Stomach (tissue), 8 donors: ENCODE measurements at regions not wholly inside any gene's neighbourhood (a gene's known extent, or its start where the extent isn't known, plus 50 kb on each side); places are given as distances from the start of the nearest gene placed in this dataset.

Source experiments
- DNase-seq, 2 donors: peaks; one replicate each; pipeline versions ENCODE4 v3.0.0 to v3.0.0-alpha.2; 2013 to 2019
- H3K27ac ChIP-seq, 5 donors: fragments of 200-600 bp in 4 of 5; sonication (generic) in 4 of 5; one replicate each; pipeline ENCODE4 v1.5.1; 2013 to 2019; ENCODE audit warnings: mild to moderate bottlenecking in 1 of 5, moderate library complexity in 1 of 5
- H3K27me3 ChIP-seq, 3 donors: fragments of 200-600 bp; sonication (generic); one replicate each; pipeline ENCODE4 v1.5.1; 2017 to 2019; ENCODE audit warnings: mixed run types in 1 of 3
- H3K36me3 ChIP-seq, 4 donors: fragments of 200-600 bp; sonication (generic); 1 replicate in 3 of 4; 2 replicates in 1 of 4; pipeline ENCODE4 v1.5.1; 2016 to 2019
- H3K4me1 ChIP-seq, 4 donors: fragments of 200-600 bp; sonication (generic); one replicate each; pipeline ENCODE4 v1.5.1; 2016 to 2019
- H3K4me3 ChIP-seq, 4 donors: fragments of 200-600 bp; sonication (generic) in 3 of 4; one replicate each; pipeline ENCODE4 v1.5.1; 2016 to 2019; ENCODE audit warnings: mild to moderate bottlenecking in 1 of 4
- H3K9me3 ChIP-seq, 4 donors: fragments of 200-600 bp; sonication (generic); one replicate each; pipeline ENCODE4 v1.5.1; 2016 to 2019
- EP300 ChIP-seq: sonication (generic); formaldehyde crosslinking; IDR thresholded peaks from one replicate; pipeline ENCODE4 v1.6.1; 2017; ENCODE audit warnings: antibody characterized with exemption
- POLR2A ChIP-seq, 4 donors: fragments of 450-650 bp; IDR thresholded peaks; one replicate each; pipeline ENCODE4 v1.6.1; 2016; ENCODE audit warnings: antibody characterized with exemption in 4 of 4, control low read depth in 2 of 4, mild to moderate bottlenecking in 1 of 4, moderate library complexity in 1 of 4
- POLR2AphosphoS5 ChIP-seq, 3 donors: sonication (generic); formaldehyde crosslinking; IDR thresholded peaks; one replicate each; pipeline ENCODE4 v1.6.1; 2016; ENCODE audit warnings: antibody characterized with exemption in 3 of 3
- WGBS, 5 donors: extraction: QIAGEN DNeasy Blood & Tissue Kit in 3 of 5; methylation state at CpG; one replicate each; pipeline versions ENCODE4 v1.1.5 to v1.1.7; 2013 to 2018; 5-methylcytosine and 5-hydroxymethylcytosine counted together
- intact Hi-C: fragments of 100-400 bp; cut with DNase I; formaldehyde crosslinking; loops from one replicate; pipeline ENCODE4 v1.15.1; 2023; ENCODE audit warnings: low total_unique reads
- TF ChIP-seq, protein P1 (sequence below), 7 experiments: fragments of 450-650 bp in 4 of 7; fragments of 200-600 bp in 3 of 7; sonication (generic) in 3 of 7; IDR thresholded peaks; one replicate each; pipeline ENCODE4 v1.5.1; 2016 to 2019; ENCODE audit warnings: antibody characterized with exemption in 7 of 7, control low read depth in 2 of 7, mild to moderate bottlenecking in 1 of 7
- donor health status: healthy with polysubstance abuse.
- donor health status: Bipolar disorder and iron deficiency.
- donor health status: healthy.

- no peak for DNase-seq
- no peak for TF ChIP-seq EP300
- TF ChIP-seq POLR2A (IDR thresholded peaks at IDR 0.05), result no peak
- TF ChIP-seq, protein P1, sequence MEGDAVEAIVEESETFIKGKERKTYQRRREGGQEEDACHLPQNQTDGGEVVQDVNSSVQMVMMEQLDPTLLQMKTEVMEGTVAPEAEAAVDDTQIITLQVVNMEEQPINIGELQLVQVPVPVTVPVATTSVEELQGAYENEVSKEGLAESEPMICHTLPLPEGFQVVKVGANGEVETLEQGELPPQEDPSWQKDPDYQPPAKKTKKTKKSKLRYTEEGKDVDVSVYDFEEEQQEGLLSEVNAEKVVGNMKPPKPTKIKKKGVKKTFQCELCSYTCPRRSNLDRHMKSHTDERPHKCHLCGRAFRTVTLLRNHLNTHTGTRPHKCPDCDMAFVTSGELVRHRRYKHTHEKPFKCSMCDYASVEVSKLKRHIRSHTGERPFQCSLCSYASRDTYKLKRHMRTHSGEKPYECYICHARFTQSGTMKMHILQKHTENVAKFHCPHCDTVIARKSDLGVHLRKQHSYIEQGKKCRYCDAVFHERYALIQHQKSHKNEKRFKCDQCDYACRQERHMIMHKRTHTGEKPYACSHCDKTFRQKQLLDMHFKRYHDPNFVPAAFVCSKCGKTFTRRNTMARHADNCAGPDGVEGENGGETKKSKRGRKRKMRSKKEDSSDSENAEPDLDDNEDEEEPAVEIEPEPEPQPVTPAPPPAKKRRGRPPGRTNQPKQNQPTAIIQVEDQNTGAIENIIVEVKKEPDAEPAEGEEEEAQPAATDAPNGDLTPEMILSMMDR (IDR thresholded peaks at IDR 0.05), result no peak
- no peak for TF ChIP-seq POLR2AphosphoS5 (IDR thresholded peaks at IDR 0.05)
- H3K27ac ChIP-seq, result no peak overlapping the region
- intact Hi-C loops, result no loop called here
- H3K4me1 ChIP-seq, result peaks cover 0 to 7% (median 3%) of the 10 kb centered on the region in 4 donors
- no peaks in the 10 kb centered on the region for H3K9me3 ChIP-seq
- H3K36me3 ChIP-seq, result no peaks in the 10 kb centered on the region
- no peak overlapping the region for H3K4me3 ChIP-seq
- WGBS, 5 donors, result 65 to 79% (median 68%) methylated on average over 1 of the region's 1 CpG
- no peaks in the 10 kb centered on the region for H3K27me3 ChIP-seq
Observed at GRCh38 chr20:18913701-18914100, 100.1 kb downstream of the SCP2D1 start.

DNA sequence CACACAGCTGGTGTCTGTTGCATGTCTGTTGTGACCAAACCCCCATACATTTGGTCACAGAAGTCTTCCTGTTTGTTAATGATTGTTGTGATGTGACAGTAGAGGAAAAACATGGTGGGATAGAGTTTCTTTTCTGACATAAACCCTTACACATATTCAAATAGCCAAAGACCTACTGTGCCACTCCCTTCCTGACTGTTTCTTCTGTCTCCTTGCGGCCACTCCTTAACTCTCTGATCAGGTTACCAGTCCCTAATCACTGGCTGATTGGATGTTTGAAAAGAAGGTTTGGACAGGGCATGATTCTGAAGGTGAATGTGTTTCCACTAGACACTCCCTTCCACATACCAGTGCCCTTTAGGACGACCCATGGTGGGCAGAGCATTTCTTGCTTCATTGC, 101.2 kb downstream of the SCP2D1 start:
- TF ChIP-seq, protein P1 (IDR thresholded peaks at IDR 0.05), result no peak
- TF ChIP-seq POLR2AphosphoS5 (IDR thresholded peaks at IDR 0.05), result no peak
- TF ChIP-seq POLR2A (IDR thresholded peaks at IDR 0.05), result no peak
- no peak for TF ChIP-seq EP300
- no peaks in the 10 kb centered on the region for H3K27me3 ChIP-seq
- no peaks in the 10 kb centered on the region for H3K9me3 ChIP-seq
- no peaks in the 10 kb centered on the region for H3K36me3 ChIP-seq
- H3K4me1 ChIP-seq, result peaks cover 0 to 7% (median 3%) of the 10 kb centered on the region in 4 donors
- intact Hi-C loops, result no loop called here
- no peak for DNase-seq
- 57 to 66% (median 58%) methylated on average over 2 of the region's 2 CpGs for WGBS, 5 donors
- H3K4me3 ChIP-seq, result no peak overlapping the region
- no peak overlapping the region for H3K27ac ChIP-seq

DNA sequence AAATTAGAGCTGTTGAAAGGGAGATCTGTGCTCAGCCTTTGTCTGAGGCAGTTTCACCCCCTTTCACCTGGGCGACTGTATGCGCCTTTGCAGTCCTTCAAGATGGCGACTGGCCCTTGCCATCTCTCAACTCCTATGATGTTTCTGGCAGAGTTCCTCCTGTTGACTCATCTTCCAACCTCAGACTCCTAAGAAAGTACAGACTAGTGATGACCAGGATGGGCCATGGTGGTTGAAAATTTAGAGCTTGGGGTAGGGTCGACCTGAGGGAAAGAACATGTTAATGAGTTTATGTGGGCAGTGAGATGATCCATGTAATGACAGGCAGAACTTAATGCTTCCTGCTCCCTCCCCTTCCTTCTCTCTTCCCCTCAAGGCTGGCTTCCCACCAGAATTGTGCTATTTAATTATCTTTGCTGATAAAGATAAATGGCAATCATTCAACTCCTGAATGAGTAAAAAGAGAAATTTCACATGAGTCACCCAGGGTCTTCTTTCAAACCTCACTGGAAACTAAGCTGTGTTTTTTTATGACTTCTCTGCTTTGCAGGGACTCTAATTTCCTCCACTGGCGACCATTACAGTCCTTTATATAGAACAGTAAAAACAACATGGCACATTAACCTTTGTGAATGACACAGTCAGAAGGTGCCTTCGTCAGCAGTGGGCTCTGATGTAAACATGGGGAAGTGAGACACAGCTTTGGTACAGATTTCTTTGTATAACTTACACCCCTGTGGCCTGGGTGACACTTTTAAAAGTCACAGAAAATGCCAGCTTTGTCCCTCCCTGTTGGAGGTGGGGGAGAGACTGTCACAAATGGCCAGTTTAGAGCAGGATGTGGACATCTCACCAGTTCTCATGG, 103.5 kb downstream of the SCP2D1 start:
- DNase-seq, result no peak
- no peaks in the 10 kb centered on the region for H3K4me1 ChIP-seq
- 77 to 85% (median 79%) methylated on average over 6 of the region's 6 CpGs for WGBS, 5 donors
- no peaks in the 10 kb centered on the region for H3K27me3 ChIP-seq
- intact Hi-C loops, result no loop called here
- no peaks in the 10 kb centered on the region for H3K9me3 ChIP-seq
- no peaks in the 10 kb centered on the region for H3K36me3 ChIP-seq
- no peak overlapping the region for H3K4me3 ChIP-seq
- TF ChIP-seq EP300 (no peak), POLR2A (IDR thresholded peaks at IDR 0.05) (no peak), POLR2AphosphoS5 (IDR thresholded peaks at IDR 0.05) (no peak)
- TF ChIP-seq, protein P1 (IDR thresholded peaks at IDR 0.05), result no peak
- no peak overlapping the region for H3K27ac ChIP-seq

GRCh38 chr20:18919996-18920395, 106.4 kb downstream of the SCP2D1 start:
- Histone ChIP-seq H3K27ac (no peak overlapping the region), H3K4me3 (no peak overlapping the region), H3K9me3 (no peaks in the 10 kb centered on the region), H3K27me3 (no peaks in the 10 kb centered on the region), H3K36me3 (no peaks in the 10 kb centered on the region), H3K4me1 (no peaks in the 10 kb centered on the region)
- TF ChIP-seq EP300 (no peak), POLR2A (IDR thresholded peaks at IDR 0.05) (no peak), POLR2AphosphoS5 (IDR thresholded peaks at IDR 0.05) (no peak)
- TF ChIP-seq, protein P1 (IDR thresholded peaks at IDR 0.05), result no peak
- no peak for DNase-seq
- 82 to 89% (median 88%) methylated on average over 3 of the region's 3 CpGs for WGBS, 5 donors
- intact Hi-C loops, result no loop called here
